SK-N-SH (cell line): ENCODE measurements at regions not wholly inside any gene's neighbourhood (a gene's known extent, or its start where the extent isn't known, plus 50 kb on each side); places are given as distances from the start of the nearest gene placed in this dataset.

ENCODE experiments used
- CTCF ChIA-PET: fragments of 300-600, 350-600 bp; formaldehyde crosslinking; extraction: SDS; loops from one replicate; lab custom pipeline; 2021; lab: Yijun Ruan, JAX
- POLR2A ChIA-PET: fragments of 350-600 bp; sonication (Branson Sonifier 250); formaldehyde crosslinking; extraction: SDS; loops from one replicate; lab custom pipeline; 2020; ENCODE audit warnings: antibody characterized with exemption, inconsistent platforms; lab: Yijun Ruan, JAX
- DNase-seq: peaks from one replicate; pipeline ENCODE4 v3.0.0; 2012
- H2AFZ ChIP-seq: fragments of 200-600 bp; sonication (generic); 2 replicates; pipeline ENCODE4 v1.8.1; 2016; ENCODE audit warnings: antibody characterized with exemption, mild to moderate bottlenecking, low read depth
- H3F3A ChIP-seq: fragments of 200-600 bp; sonication (generic); replicated peaks from 2 replicates; pipeline ENCODE3; 2016; ENCODE audit warnings: antibody characterized with exemption, mild to moderate bottlenecking; ENCODE audit not compliant: insufficient read depth
- H3K27ac ChIP-seq, 2 experiments: fragments of 200-500 bp in 1 of 2; fragments of 200-600 bp in 1 of 2; sonication (Bioruptor generic) in 1 of 2; sonication (generic), shearing (Covaris generic) in 1 of 2; 2 replicates each; pipeline versions ENCODE4 v1.5.1 to v1.6.1; 2014 to 2016; ENCODE audit warnings: low read depth in 2 of 2, inconsistent platforms in 1 of 2, low read length in 1 of 2, mild to moderate bottlenecking in 1 of 2, mixed read lengths in 1 of 2
- H3K27me3 ChIP-seq: fragments of 200-600 bp; sonication (generic), shearing (Covaris generic); 2 replicates; pipeline ENCODE4 v1.6.1; 2016; ENCODE audit warnings: mixed run types; ENCODE audit not compliant: insufficient read depth
- H3K36me3 ChIP-seq, 2 experiments: fragments of 200-500 bp in 1 of 2; fragments of 200-600 bp in 1 of 2; sonication (Bioruptor generic) in 1 of 2; sonication (generic) in 1 of 2; replicated peaks in 1 of 2; 2 replicates each; pipeline versions ENCODE3 to v1.5.1; 2014 to 2016; ENCODE audit warnings: low read length in 1 of 2, mild to moderate bottlenecking in 1 of 2; ENCODE audit not compliant: insufficient read depth in 2 of 2, control insufficient read depth in 1 of 2
- H3K4me1 ChIP-seq, 2 experiments: fragments of 200-500 bp in 1 of 2; fragments of 200-600 bp in 1 of 2; sonication (Bioruptor generic) in 1 of 2; sonication (generic), shearing (Covaris generic) in 1 of 2; 2 replicates each; pipeline versions ENCODE4 v1.5.1 to v1.6.1; 2014 to 2016; ENCODE audit warnings: low read depth in 1 of 2, low read length in 1 of 2, mixed run types in 1 of 2; ENCODE audit not compliant: insufficient read depth in 2 of 2, control insufficient read depth in 1 of 2
- H3K4me2 ChIP-seq: fragments of 200-600 bp; sonication (generic), shearing (Covaris generic); 2 replicates; pipeline ENCODE4 v1.6.1; 2017; ENCODE audit warnings: mixed run types
- H3K4me3 ChIP-seq, 2 experiments: fragments of 200-500 bp in 1 of 2; fragments of 200-600 bp in 1 of 2; sonication (Bioruptor generic) in 1 of 2; sonication (generic), shearing (Covaris generic) in 1 of 2; 2 replicates each; pipeline versions ENCODE4 v1.5.1 to v1.8.1; 2014 to 2016; ENCODE audit warnings: low read depth in 2 of 2, inconsistent platforms in 1 of 2, low read length in 1 of 2, mild to moderate bottlenecking in 1 of 2, mixed read lengths in 1 of 2, moderate library complexity in 1 of 2
- H3K79me2 ChIP-seq: fragments of 200-600 bp; sonication (generic); 2 replicates; pipeline ENCODE4 v1.8.1; 2017; ENCODE audit warnings: mild to moderate bottlenecking; ENCODE audit not compliant: insufficient read depth
- H3K9ac ChIP-seq: fragments of 200-600 bp; sonication (generic); 2 replicates; pipeline ENCODE4 v1.6.1; 2017; ENCODE audit warnings: mixed run types
- H3K9me2 ChIP-seq: fragments of 200-600 bp; sonication (generic); 2 replicates; pipeline ENCODE4 v1.6.1; 2017; ENCODE audit warnings: mixed run types
- H3K9me3 ChIP-seq: fragments of 200-600 bp; sonication (generic); 2 replicates; pipeline ENCODE4 v1.6.1; 2017; ENCODE audit warnings: mixed run types, mild to moderate bottlenecking, moderate library complexity
- H4K20me1 ChIP-seq: fragments of 200-600 bp; sonication (generic); 2 replicates; pipeline ENCODE4 v1.6.1; 2017; ENCODE audit warnings: mild to moderate bottlenecking, mixed run types; ENCODE audit not compliant: insufficient read depth
- EP300 ChIP-seq, 2 experiments: IDR thresholded peaks; 2 replicates each; pipeline versions ENCODE4 v1.4.0 to v1.6.1; 2012; ENCODE audit warnings: borderline replicate concordance in 1 of 2, low read depth in 1 of 2, low read length in 1 of 2
- FOSL2 ChIP-seq: IDR thresholded peaks from 2 replicates; pipeline ENCODE4 v1.4.0; 2012; ENCODE audit warnings: low read depth, mild to moderate bottlenecking, moderate library complexity, borderline replicate concordance
- FOXM1 ChIP-seq: IDR thresholded peaks from 2 replicates; pipeline ENCODE4 v1.4.0; 2012; ENCODE audit warnings: low read depth, mild to moderate bottlenecking
- JUND ChIP-seq: IDR thresholded peaks from 2 replicates; pipeline ENCODE4 v1.4.0; 2012
- MEF2A ChIP-seq: IDR thresholded peaks from 2 replicates; pipeline ENCODE4 v1.4.0; 2012; ENCODE audit warnings: low read depth, borderline replicate concordance
- POLR2AphosphoS5 ChIP-seq: IDR thresholded peaks from 2 replicates; pipeline ENCODE4 v1.6.1; 2012; ENCODE audit warnings: low read depth, low read length
- RAD21 ChIP-seq: IDR thresholded peaks from 2 replicates; pipeline ENCODE4 v1.6.1; 2012; ENCODE audit warnings: mild to moderate bottlenecking, low read length
- RFX5 ChIP-seq: IDR thresholded peaks from 2 replicates; pipeline ENCODE4 v1.6.1; 2012; ENCODE audit warnings: mild to moderate bottlenecking, improper control_type of control experiment, low read length
- RXRA ChIP-seq: IDR thresholded peaks from 2 replicates; pipeline ENCODE4 v1.4.0; 2012; ENCODE audit warnings: low read depth, mild to moderate bottlenecking, borderline replicate concordance
- TAF1 ChIP-seq: IDR thresholded peaks from 2 replicates; pipeline ENCODE4 v1.6.1; 2012; ENCODE audit warnings: low read depth, mild to moderate bottlenecking, low read length, moderate library complexity, borderline replicate concordance
- TCF12 ChIP-seq: IDR thresholded peaks from 2 replicates; pipeline ENCODE4 v1.4.0; 2012
- USF2 ChIP-seq: fragments of 150-350 bp; IDR thresholded peaks from 2 replicates; pipeline ENCODE4 v1.6.1; 2017; ENCODE audit warnings: antibody characterized with exemption, low read length, low read depth, borderline replicate concordance
- YY1 ChIP-seq: IDR thresholded peaks from 2 replicates; pipeline ENCODE4 v1.4.0; 2012; ENCODE audit warnings: low read depth, mild to moderate bottlenecking
- WGBS: methylation state at CpG from one replicate; pipeline ENCODE4 v1.1.6; 2017; ENCODE audit warnings: low lambda C conversion rate; 5-methylcytosine and 5-hydroxymethylcytosine counted together

GRCh38 chr6:19896693-19897010 lies 59.5 kb downstream of the ID4 start:
- H3K9me3 ChIP-seq = no peaks in the 10 kb centered on the region
- DNase-seq = no peak
- H3K4me3 ChIP-seq = no peak overlapping the region
- WGBS = 5% methylated on average over 2 of the region's 2 CpGs
- no peaks in the 10 kb centered on the region for H3K36me3 ChIP-seq
- no peaks in the 10 kb centered on the region for H3K4me1 ChIP-seq
- no peak overlapping the region for H3K9ac ChIP-seq
- no peak overlapping the region for H2AFZ ChIP-seq
- no peaks in the 10 kb centered on the region for H3K9me2 ChIP-seq
- CTCF ChIA-PET = no interaction called here
- POLR2A ChIA-PET = no interaction called here
- TF ChIP-seq MEF2A (no peak), YY1 (no peak), EP300 (IDR thresholded peaks at IDR 0.05; ENCODE audit: borderline replicate concordance in 1 of 2, low read depth in 1 of 2, low read length in 1 of 2) (no peak), RAD21 (no peak), TCF12 (no peak)
- H3K27me3 ChIP-seq = no peaks in the 10 kb centered on the region
- H3F3A ChIP-seq = no peaks in the 10 kb centered on the region
- H4K20me1 ChIP-seq = no peaks in the 10 kb centered on the region
- no peak overlapping the region for H3K4me2 ChIP-seq
- H3K79me2 ChIP-seq = no peaks in the 10 kb centered on the region
- H3K27ac ChIP-seq = no peak overlapping the region

- H3K9me2 ChIP-seq = no peaks in the 10 kb centered on the region
- H3K4me1 ChIP-seq = no peaks in the 10 kb centered on the region
- H3K9ac ChIP-seq = no peak overlapping the region
- TF ChIP-seq RXRA = no peak
- no peak for TF ChIP-seq JUND
- DNase-seq = no peak
- no peaks in the 10 kb centered on the region for H3K36me3 ChIP-seq
- no peaks in the 10 kb centered on the region for H3K27me3 ChIP-seq
- no peak overlapping the region for H3K4me2 ChIP-seq
- WGBS = 0% methylated on average over 4 of the region's 4 CpGs
- H3K4me3 ChIP-seq = no peak overlapping the region
- no peaks in the 10 kb centered on the region for H3K9me3 ChIP-seq
- no peaks in the 10 kb centered on the region for H3F3A ChIP-seq
- H4K20me1 ChIP-seq = no peaks in the 10 kb centered on the region
- H2AFZ ChIP-seq = no peak overlapping the region
- H3K27ac ChIP-seq = no peak overlapping the region
- no peaks in the 10 kb centered on the region for H3K79me2 ChIP-seq
- ChIA-PET CTCF (interaction anchor here (0.6 to 0.7 kb wide), 2 partner anchors 9 to 34 kb away, joined by 3 read pairs; no protein-coding TSS in a partner anchor), POLR2A (no interaction called here)
Observed at GRCh38 chr6:19898141-19898740, 61.1 kb downstream of the ID4 start.

GRCh38 chr6:19902201-19902600 lies 65.0 kb downstream of the ID4 start:
- Histone ChIP-seq H3K27me3 (0 out of 2 replicates have a peak, but pooled peaks cover 5% of the 10 kb centered on the region), H3K4me3 (no peak overlapping the region), H3K27ac (no peak overlapping the region), H3K4me1 (no peaks in the 10 kb centered on the region), H3K9me3 (no peaks in the 10 kb centered on the region), H3K4me2 (no peak overlapping the region), H3K9me2 (no peaks in the 10 kb centered on the region), H3K9ac (no peak overlapping the region), H3F3A (no peaks in the 10 kb centered on the region), H2AFZ (no peak overlapping the region), H3K36me3 (no peaks in the 10 kb centered on the region), H3K79me2 (no peaks in the 10 kb centered on the region), H4K20me1 (no peaks in the 10 kb centered on the region)
- ChIA-PET POLR2A (no interaction called here), CTCF (no interaction called here)
- TF ChIP-seq TAF1 (no peak), RFX5 (no peak), POLR2AphosphoS5 (no peak), USF2 (no peak), FOXM1 (no peak), FOSL2 (no peak)
- DNase-seq = no peak
- WGBS = 16% methylated on average over 4 of the region's 4 CpGs
